ENCODE measurements at regions not wholly inside any gene's neighbourhood (a gene's known extent, or its start where the extent isn't known, plus 50 kb on each side); places are given as distances from the start of the nearest gene placed in this dataset.
"Not testable (repeated sequence)": the region's sequence is repeated elsewhere in the genome, so short reads cannot be mapped to it uniquely, and the experiment has no call there.

DNA sequence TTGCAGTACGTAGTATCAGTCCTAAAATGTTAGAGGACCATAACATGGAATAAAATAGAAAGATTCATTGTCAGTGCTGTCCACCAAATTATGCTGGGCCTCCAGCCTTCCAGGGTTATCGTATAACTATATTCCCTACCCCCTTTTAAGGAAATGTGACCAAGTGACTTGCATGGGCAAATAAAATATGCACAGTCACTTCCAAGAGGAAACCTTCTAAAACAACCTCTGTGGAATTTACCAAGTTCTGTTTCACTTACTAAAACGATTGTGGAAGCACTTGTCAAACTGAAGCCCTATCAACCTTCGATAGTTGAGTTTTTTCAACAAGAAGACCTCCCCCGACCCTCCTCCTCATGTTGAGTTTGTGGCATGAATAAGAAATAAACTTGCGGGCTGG lies 345.4 kb upstream of the C16orf82 start:
- Histone ChIP-seq H3K4me2 (ENCODE audit: low read length) (no peak overlapping the region), H3K79me2 (ENCODE audit: insufficient read depth, low read depth, low read length) (no peaks in the 10 kb centered on the region), H3K36me3 (ENCODE audit: insufficient read depth, low read length) (no peaks in the 10 kb centered on the region), H3K9me2 (ENCODE audit: insufficient read depth, low read length) (no peaks in the 10 kb centered on the region), H4K20me1 (ENCODE audit: insufficient read depth, low read length) (no peaks in the 10 kb centered on the region), H3K9me3 (ENCODE audit: low read length) (no peaks in the 10 kb centered on the region), H3K4me3 (ENCODE audit: low read depth, low read length, poor library complexity, severe bottlenecking) (no peak overlapping the region), H3K4me1 (ENCODE audit: insufficient read depth, low read length, poor library complexity, severe bottlenecking) (peaks cover 9% of the 10 kb centered on the region), H2AFZ (ENCODE audit: low read length) (no peak overlapping the region), H3K27ac (ENCODE audit: low read depth, low read length, poor library complexity, severe bottlenecking) (no peak overlapping the region)
- TF ChIP-seq, protein P1, sequence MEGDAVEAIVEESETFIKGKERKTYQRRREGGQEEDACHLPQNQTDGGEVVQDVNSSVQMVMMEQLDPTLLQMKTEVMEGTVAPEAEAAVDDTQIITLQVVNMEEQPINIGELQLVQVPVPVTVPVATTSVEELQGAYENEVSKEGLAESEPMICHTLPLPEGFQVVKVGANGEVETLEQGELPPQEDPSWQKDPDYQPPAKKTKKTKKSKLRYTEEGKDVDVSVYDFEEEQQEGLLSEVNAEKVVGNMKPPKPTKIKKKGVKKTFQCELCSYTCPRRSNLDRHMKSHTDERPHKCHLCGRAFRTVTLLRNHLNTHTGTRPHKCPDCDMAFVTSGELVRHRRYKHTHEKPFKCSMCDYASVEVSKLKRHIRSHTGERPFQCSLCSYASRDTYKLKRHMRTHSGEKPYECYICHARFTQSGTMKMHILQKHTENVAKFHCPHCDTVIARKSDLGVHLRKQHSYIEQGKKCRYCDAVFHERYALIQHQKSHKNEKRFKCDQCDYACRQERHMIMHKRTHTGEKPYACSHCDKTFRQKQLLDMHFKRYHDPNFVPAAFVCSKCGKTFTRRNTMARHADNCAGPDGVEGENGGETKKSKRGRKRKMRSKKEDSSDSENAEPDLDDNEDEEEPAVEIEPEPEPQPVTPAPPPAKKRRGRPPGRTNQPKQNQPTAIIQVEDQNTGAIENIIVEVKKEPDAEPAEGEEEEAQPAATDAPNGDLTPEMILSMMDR (conservative IDR thresholded peaks at IDR 0.05; ENCODE audit: low read length): no peak
- no peak for TF ChIP-seq EZH2phosphoT487 (IDR thresholded peaks at IDR 0.05; ENCODE audit: borderline replicate concordance, low read depth, low read length)
- no TSS peak for BruUV-seq (replicated peaks)
- DNase-seq (ENCODE audit: low spot score): no peak
- intact Hi-C loops (cut with micrococcal nuclease; ENCODE audit: unreplicated experiment): no loop called here
- POLR2A ChIA-PET: interaction anchor here (0.6 to 1.4 kb wide), 2 partner anchors 9 to 539 kb away, joined by 3 to 4 read pairs; no protein-coding TSS in a partner anchor
- CTCF ChIA-PET (ENCODE audit: unreplicated experiment): no interaction called here

DNA sequence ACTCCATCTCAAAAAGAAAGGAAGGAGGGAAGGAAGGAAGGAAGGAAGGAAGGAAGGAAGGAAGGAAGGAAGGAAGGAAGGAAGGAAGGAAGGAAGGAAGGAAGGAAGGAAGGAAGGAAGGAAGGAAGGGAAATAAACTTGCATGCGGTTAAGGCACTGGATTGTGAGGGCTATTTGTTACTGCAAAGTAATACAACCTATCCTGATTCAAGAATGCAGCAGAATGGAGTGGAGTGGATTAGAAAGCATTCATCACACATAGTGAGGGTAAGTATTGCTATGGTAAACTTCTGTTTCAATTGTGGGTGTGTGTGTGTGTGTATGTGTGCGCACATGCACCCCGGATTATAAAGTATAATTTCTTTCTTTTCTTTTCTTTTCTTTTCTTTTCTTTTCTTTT lies 344.8 kb upstream of the C16orf82 start:
- H4K20me1 ChIP-seq (ENCODE audit: insufficient read depth, low read length); DNase-seq (ENCODE audit: low spot score); intact Hi-C loops (cut with micrococcal nuclease; ENCODE audit: unreplicated experiment); H3K36me3 ChIP-seq (ENCODE audit: insufficient read depth, low read length); H3K4me3 ChIP-seq (ENCODE audit: low read depth, low read length, poor library complexity, severe bottlenecking); H3K4me1 ChIP-seq (ENCODE audit: insufficient read depth, low read length, poor library complexity, severe bottlenecking); H3K4me2 ChIP-seq (ENCODE audit: low read length); H3K9me3 ChIP-seq (ENCODE audit: low read length); H2AFZ ChIP-seq (ENCODE audit: low read length); CTCF ChIA-PET (ENCODE audit: unreplicated experiment); H3K79me2 ChIP-seq (ENCODE audit: insufficient read depth, low read depth, low read length); H3K9me2 ChIP-seq (ENCODE audit: insufficient read depth, low read length); H3K27ac ChIP-seq (ENCODE audit: low read depth, low read length, poor library complexity, severe bottlenecking); BruUV-seq (replicated peaks): not testable (repeated sequence)
- POLR2A ChIA-PET: interaction anchor here (0.6 kb wide), 1 partner anchor 538 kb away, joined by 3 read pairs; no protein-coding TSS in a partner anchor

DNA sequence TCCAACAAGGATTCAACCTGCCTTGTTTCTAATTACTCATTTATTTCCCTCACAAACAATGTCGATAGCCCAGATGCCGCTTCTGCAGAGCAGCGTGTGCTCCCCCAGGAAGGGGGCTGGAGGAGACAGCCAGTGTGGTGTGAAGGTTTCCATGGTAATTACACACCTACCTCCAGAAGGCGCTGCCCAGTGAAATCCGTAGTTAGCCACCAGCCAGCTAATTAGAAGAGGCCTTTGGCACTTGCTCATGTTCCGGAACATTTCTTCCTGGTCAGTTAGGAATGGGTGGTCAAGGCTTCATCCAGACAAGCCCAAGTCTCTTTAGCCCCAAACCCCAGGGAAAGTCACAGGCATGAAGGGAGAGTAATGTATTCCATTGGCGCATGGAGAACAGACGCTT lies 342.5 kb upstream of the C16orf82 start:
- Histone ChIP-seq H3K9me2 (ENCODE audit: insufficient read depth, low read length) (no peaks in the 10 kb centered on the region), H2AFZ (ENCODE audit: low read length) (no peak overlapping the region), H3K4me1 (ENCODE audit: insufficient read depth, low read length, poor library complexity, severe bottlenecking) (no peaks in the 10 kb centered on the region), H3K9me3 (ENCODE audit: low read length) (no peaks in the 10 kb centered on the region), H4K20me1 (ENCODE audit: insufficient read depth, low read length) (no peaks in the 10 kb centered on the region), H3K4me3 (ENCODE audit: low read depth, low read length, poor library complexity, severe bottlenecking) (no peak overlapping the region), H3K79me2 (ENCODE audit: insufficient read depth, low read depth, low read length) (no peaks in the 10 kb centered on the region), H3K27ac (ENCODE audit: low read depth, low read length, poor library complexity, severe bottlenecking) (no peak overlapping the region), H3K36me3 (ENCODE audit: insufficient read depth, low read length) (no peaks in the 10 kb centered on the region), H3K4me2 (ENCODE audit: low read length) (no peak overlapping the region)
- TF ChIP-seq, protein P1 (conservative IDR thresholded peaks at IDR 0.05; ENCODE audit: low read length): no peak
- TF ChIP-seq EZH2phosphoT487 (IDR thresholded peaks at IDR 0.05; ENCODE audit: borderline replicate concordance, low read depth, low read length): no peak
- DNase-seq (ENCODE audit: low spot score): no peak
- POLR2A ChIA-PET: no interaction called here
- CTCF ChIA-PET (ENCODE audit: unreplicated experiment): no interaction called here
- intact Hi-C loops (cut with micrococcal nuclease; ENCODE audit: unreplicated experiment): no loop called here
- BruUV-seq (replicated peaks): no TSS peak
